Activated CD4-positive, CD25-positive, alpha-beta regulatory T cell treated with anti-CD3 and anti-CD28 coated beads, Interleukin-2, amount 50 U/mL, for 24 hours (primary cell): ENCODE measurements at regions not wholly inside any gene's neighbourhood (a gene's known extent, or its start where the extent isn't known, plus 50 kb on each side); places are given as distances from the start of the nearest gene placed in this dataset.

ENCODE experiments used
- ATAC-seq, 2 donors: fragments of 150-1000 bp; cut with Tn5 transposase; one replicate each; pipeline ENCODE4 v1.10.0; 2021; ENCODE audit warnings: mild to moderate bottlenecking in 1 of 2, moderate library complexity in 1 of 2

DNA sequence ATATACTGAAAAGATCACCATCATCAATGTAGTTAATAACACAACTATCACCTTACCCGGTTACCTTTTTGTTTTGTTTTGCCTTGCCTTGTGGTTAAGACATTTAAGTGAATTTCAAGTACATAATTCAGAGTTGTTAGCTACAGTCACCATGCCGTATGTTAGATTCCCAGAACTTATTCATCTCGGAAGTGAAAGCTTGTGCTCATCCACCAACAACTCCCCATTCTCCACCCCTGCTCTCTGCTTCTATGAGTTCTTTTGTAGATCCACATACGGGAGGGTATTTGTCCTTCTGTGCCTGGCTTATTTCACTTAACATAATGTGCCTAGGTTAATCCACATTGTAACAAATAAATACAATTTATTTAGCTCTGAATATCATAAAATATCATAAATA lies 182.8 kb upstream of the ADARB2 start:
- ATAC-seq = no peak

DNA sequence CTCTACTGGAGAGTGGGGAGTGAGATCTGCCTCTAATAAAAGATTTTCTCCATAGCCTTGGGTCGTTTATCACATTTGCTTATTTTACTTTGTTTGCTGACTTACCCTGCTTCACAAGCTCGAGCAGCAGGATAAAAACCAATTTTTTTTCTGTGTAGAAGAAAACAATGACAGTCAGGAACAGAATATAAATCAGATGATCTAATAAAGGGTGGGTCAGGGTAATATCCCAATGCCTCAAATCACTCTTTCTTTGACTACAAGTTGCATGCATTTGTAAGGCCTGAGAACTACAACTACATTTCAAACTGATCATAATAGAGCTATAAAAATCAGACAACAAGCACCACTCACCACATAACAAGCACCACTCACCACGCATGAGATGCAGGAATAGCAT lies 174.4 kb upstream of the ADARB2 start:
- ATAC-seq = no peak

GRCh38 chr10:1903982-1904381 lies 166.7 kb upstream of the ADARB2 start:
- ATAC-seq = no peak

GRCh38 chr10:1896153-1896552 lies 158.8 kb upstream of the ADARB2 start:
- ATAC-seq = no peak

DNA sequence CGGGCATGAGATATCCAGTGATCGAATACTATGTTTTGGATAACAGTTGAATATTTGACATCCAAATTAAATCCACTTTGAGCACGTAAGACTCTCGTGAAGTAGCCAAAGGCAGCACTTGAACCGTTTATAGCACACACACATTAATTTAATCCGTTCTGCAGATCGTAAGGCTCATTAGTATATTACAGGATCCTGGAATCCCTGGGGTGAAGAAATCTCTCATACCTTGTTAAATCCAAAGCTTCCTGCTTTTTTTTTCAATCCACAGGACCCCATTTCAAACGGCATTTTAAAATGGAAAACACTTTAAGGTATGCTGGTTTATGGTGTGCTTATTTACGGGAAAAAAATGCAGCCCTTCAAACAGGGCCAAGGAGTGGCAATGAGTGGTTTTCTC lies 158.4 kb upstream of the ADARB2 start:
- ATAC-seq = no peak

- no peak for ATAC-seq
These were observed 157.6 kb upstream of the ADARB2 start for GRCh38 chr10:1894912-1895311.

DNA sequence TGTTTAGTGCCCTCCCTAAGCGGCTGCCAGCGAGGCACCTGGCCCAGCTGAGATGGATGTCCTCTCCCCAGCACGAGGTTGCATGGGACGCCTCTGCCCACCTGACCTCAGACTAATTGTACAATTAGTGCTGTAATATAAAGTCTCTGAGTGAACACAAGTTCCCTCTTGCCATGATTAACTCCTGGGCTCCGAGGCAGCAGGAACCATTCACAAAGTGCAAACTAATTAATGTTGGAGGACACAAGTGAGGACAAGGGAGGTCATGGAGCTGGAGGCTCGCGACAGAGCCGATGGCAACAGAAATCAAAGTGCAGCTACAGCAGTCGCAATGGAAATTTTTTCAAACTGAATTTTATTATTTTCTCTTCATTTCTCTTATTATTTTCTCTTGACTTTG lies 156.6 kb upstream of the ADARB2 start:
- no peak for ATAC-seq

- ATAC-seq = no peak
These were observed 148.7 kb upstream of the ADARB2 start for GRCh38 chr10:1886039-1886438.

- no peak for ATAC-seq
These were observed 145.4 kb upstream of the ADARB2 start for GRCh38 chr10:1882728-1883127.

GRCh38 chr10:1882180-1882579 lies 144.9 kb upstream of the ADARB2 start:
- ATAC-seq = no peak

DNA sequence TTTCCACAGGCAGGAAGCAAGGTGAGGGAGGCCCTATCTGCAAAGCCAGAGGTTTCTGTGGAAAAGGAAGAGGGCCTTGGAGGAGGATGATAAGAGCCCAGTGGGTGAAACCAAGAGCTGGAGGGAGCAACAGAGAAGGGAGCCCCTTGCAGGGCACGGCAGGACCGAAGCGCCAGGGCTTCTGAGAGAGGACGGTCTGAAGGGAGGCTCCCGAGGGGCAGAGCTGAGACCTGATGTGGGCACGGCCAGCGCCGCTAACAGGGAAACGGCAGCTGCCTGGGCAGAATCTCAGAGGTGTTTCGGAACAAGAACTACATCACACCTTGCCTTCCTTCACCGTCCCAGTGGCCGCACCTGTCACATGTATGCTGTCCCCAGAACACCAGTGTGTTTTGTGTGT lies 144.3 kb upstream of the ADARB2 start:
- no peak for ATAC-seq

GRCh38 chr10:1874533-1874932 lies 137.2 kb upstream of the ADARB2 start:
- ATAC-seq = no peak

DNA sequence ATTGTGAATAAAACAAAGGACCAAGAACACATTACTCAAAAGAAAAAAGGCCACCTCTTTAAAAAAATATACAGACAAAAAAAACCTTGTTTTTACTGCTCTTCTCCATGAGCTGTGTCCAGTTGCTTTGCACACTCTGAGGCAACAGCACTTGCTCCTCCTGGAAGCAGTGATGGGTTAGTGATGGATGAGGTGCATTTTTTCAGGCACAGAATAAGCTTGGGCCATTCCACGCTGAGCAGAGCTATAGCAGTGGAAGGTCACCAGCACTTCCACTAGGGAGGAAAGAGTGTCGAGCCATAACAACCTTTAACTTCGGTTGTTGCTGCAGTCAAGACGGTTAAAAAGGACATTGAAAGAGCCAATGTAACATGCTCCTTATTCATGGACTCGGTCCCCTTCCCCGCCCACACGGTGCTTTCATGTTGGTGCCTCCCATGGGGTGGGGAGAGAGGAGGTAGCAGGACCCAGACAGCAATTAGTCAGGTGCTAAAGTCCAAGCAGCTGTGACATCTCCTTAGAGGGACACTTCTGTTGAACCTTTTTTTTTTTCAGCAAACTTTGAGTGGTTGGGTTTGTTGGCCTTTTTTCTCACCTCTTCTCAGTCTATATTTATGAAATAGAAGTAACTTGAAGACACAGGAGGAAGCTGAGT lies 136.5 kb upstream of the ADARB2 start:
- ATAC-seq = no peak

DNA sequence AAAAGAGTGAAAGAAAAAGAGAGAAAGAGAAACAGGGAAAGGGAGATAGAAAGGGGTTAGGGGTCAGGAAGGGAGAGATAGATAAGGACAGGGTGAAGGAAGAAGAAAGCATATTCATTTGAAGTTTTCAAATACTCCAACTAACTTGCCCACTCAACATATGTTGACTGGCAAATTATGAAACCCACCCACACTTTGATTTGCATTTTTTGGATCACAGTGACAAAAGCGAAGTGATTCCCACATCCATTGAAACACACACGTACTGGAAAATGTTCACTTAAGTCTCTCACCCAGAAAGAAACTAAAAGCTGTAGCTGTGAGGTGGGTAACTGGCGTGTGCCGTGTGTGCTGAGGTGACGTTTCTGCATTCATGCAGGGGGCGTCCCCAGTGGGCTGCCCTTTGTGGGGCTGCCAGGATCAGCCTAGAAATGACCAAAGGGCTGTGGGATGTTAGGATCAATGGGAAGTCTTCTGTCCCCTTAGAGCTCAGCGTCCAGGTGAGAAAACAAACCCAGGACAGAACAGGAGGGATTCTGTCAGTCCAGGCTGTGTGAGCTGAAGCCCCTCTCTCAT lies 134.9 kb upstream of the ADARB2 start:
- no peak for ATAC-seq

- ATAC-seq = no peak
These were observed 133.2 kb upstream of the ADARB2 start for GRCh38 chr10:1870491-1870890.

GRCh38 chr10:1869861-1870260 lies 132.5 kb upstream of the ADARB2 start:
- no peak for ATAC-seq

DNA sequence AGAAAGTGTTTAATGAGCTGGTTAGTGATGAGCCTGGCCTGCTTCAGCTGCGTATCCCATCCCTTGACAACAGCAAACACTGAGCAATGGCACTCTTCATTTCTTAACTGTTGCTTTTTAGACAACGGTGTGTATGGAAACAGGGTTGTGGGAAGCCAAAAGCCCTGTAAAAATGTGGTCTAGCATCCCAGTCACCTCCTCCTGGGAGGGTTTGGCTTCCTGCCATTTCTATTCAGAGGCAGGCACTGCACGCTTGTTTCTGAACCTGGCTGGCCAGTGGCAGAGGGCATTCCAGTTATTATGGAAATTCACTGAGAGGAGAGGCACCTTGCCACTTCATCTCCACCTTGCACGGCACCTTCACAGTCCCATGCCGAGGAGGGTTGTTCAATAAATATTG lies 123.0 kb upstream of the ADARB2 start:
- no peak for ATAC-seq

DNA sequence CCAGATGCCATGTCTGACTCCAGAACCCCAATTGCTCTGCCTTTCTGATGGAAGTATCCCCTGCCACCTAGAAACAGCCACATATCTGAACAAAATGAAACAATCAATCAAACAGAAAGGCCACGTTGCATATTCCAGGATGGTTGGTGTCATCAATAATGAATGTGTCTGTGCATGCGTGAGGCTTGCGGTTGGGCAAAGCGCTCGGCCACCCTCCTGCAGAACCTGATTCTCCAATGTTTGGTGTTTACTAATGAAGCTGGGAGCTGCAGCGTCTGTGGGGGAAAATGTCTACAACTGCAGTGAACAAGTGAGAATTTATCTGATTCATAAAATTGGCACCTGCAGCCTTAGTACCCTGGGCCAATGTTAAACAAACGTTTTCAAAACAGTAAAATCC lies 121.2 kb upstream of the ADARB2 start:
- no peak for ATAC-seq

DNA sequence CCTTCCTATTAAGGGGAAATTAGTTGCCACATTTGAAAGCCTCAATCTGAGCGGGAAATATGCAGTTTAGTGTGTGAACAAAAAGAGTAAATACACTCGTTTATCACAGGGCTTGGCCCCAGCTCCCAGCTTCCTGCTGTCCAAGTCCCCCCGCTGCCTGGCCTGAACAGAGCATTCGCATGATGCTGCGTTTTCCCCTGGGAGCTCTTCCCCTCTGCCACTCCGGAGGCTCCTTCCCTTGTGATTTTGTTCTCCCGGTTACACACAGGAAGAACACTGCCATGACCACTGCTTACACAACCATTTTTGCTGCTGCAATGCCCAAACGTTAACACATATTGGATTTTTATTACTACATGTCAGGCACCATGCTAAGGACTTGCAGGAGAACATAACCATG lies 120.7 kb upstream of the ADARB2 start:
- no peak for ATAC-seq

GRCh38 chr10:1855911-1856310 lies 118.6 kb upstream of the ADARB2 start:
- ATAC-seq = no peak

DNA sequence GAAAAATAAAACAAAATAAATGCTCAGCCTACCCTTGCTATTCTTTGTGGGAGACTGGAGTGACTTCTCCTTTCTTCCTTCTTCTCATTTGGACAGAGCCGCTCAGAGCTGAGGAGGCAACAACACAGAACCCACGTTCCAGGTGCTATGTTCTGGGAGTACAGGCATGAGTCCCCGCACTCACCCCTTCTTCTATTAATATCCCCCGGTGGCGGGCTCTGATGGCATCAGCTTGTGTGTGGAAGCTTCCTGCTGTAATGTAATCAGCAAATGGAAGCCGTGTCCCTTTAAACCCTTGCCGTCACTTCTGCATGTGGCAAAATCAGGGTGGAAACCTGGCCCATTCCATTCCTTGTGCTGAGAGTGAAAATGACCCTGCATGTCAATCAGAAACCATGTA lies 116.9 kb upstream of the ADARB2 start:
- ATAC-seq = no peak

GRCh38 chr10:1853801-1854200 lies 116.5 kb upstream of the ADARB2 start:
- ATAC-seq = no peak

DNA sequence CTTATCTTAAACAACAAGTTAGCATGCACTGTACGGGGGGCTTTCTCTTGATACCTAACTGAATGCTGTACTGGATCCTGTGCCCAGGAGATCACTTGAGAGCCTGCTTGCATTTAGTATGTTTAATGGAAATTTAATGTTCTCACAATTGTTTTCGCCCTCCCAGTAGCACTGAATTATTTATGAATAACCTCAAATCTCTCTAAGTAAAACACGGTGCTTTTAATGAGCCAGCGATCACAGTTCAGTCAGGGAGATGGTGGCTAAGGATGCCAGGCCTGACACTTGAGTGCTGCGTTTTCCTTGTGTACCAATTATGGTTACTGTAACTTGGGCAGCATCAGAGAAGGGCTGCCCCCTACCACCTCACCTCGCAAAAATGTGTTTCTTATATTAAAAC lies 115.5 kb upstream of the ADARB2 start:
- no peak for ATAC-seq

GRCh38 chr10:1851762-1852161 lies 114.4 kb upstream of the ADARB2 start:
- ATAC-seq = no peak

DNA sequence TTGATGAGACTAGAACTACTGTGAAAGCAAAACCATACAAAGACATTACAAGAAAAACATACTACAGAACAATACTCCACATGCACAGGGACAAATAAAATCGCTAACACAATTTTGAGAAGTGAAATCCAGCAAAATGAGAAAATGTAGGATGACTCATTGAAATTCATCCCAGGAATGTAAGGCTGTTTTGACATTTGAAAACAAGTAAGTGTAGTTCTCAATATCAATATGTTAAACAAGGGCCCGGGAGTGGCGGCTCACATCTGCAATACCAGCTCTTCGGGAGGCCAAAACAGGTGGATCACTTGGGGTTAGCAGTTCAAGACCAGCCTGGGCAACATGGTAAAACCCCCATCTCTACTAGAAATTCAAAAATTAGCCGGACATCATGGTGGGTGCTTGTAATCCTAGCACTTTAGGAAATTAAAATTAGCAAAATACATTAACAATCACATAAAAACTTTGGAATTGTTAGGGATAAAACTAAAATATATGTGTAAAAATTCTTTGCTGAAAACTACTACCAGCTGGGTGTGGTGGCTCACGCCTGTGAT lies 113.7 kb upstream of the ADARB2 start:
- no peak for ATAC-seq
